Putamen (tissue), 1 donor: ENCODE measurements at regions not wholly inside any gene's neighbourhood (a gene's known extent, or its start where the extent isn't known, plus 50 kb on each side); places are given as distances from the start of the nearest gene placed in this dataset.
A peak's percentile ranks its signal among the peaks of the same experiment; 100 is the strongest.

Experiments used
- DNase-seq: peaks from one replicate; pipeline ENCODE4 v3.0.0-alpha.2; 2016; ENCODE audit warnings: low spot score

GRCh38 chr9:73655363-73655762 lies 503.7 kb downstream of the ANXA1 start:
- no peak for DNase-seq

GRCh38 chr9:73655831-73656230 lies 504.2 kb downstream of the ANXA1 start:
- no peak for DNase-seq

GRCh38 chr9:73665253-73665652 lies 513.6 kb downstream of the ANXA1 start:
- no peak for DNase-seq

- DNase-seq = no peak
Measured at GRCh38 chr9:73667749-73668148, 516.1 kb downstream of the ANXA1 start.

- DNase-seq = no peak
Measured at GRCh38 chr9:73680831-73681230, 529.2 kb downstream of the ANXA1 start.

- DNase-seq = no peak
Measured at GRCh38 chr9:73682789-73683188, 531.1 kb downstream of the ANXA1 start.

- DNase-seq = peak; percentile 9
Measured at GRCh38 chr9:73683862-73684591, 532.4 kb downstream of the ANXA1 start.

GRCh38 chr9:73684601-73685000 lies 532.9 kb downstream of the ANXA1 start:
- no peak for DNase-seq

- no peak for DNase-seq
Measured at GRCh38 chr9:73685786-73686185, 534.1 kb downstream of the ANXA1 start.

GRCh38 chr9:73689051-73689870 lies 537.6 kb downstream of the ANXA1 start:
- peak; percentile 69 for DNase-seq

- no peak for DNase-seq
Measured at GRCh38 chr9:73701415-73702057, 549.9 kb downstream of the ANXA1 start.

- no peak for DNase-seq
Measured at GRCh38 chr9:73714294-73714693, 562.6 kb downstream of the ANXA1 start.

- DNase-seq = no peak
Measured at GRCh38 chr9:73715591-73715990, 563.9 kb downstream of the ANXA1 start.

GRCh38 chr9:73719660-73720059 lies 568.0 kb downstream of the ANXA1 start:
- DNase-seq = no peak

- DNase-seq = no peak
Measured at GRCh38 chr9:73720601-73721000, 568.9 kb downstream of the ANXA1 start.

GRCh38 chr9:73736270-73736669 lies 584.6 kb downstream of the ANXA1 start:
- DNase-seq = no peak

GRCh38 chr9:73738741-73739530 lies 587.3 kb downstream of the ANXA1 start:
- DNase-seq = no peak

- DNase-seq = no peak
Measured at GRCh38 chr9:73741316-73741715, 589.7 kb downstream of the ANXA1 start.

GRCh38 chr9:73742412-73742811 lies 590.7 kb downstream of the ANXA1 start:
- DNase-seq = no peak

GRCh38 chr9:73743826-73744225 lies 592.2 kb downstream of the ANXA1 start:
- DNase-seq = no peak

- no peak for DNase-seq
Measured at GRCh38 chr9:73745598-73745997, 593.9 kb downstream of the ANXA1 start.

GRCh38 chr9:73753171-73753570 lies 601.5 kb downstream of the ANXA1 start:
- DNase-seq = no peak
